Thyroid gland (tissue), 4 donors: ENCODE measurements at regions not wholly inside any gene's neighbourhood (a gene's known extent, or its start where the extent isn't known, plus 50 kb on each side); places are given as distances from the start of the nearest gene placed in this dataset.

Source experiments
- POLR2A ChIP-seq, 2 donors: fragments of 450-650 bp; IDR thresholded peaks; one replicate each; pipeline ENCODE4 v1.6.1; 2017; ENCODE audit warnings: antibody characterized with exemption in 2 of 2, mild to moderate bottlenecking in 2 of 2, moderate library complexity in 1 of 2
- TF ChIP-seq, protein P1 (sequence below), 6 experiments: fragments of 200-600 bp in 3 of 6; fragments of 450-650 bp in 3 of 6; sonication (generic) in 3 of 6; IDR thresholded peaks; one replicate each; pipeline ENCODE4 v1.5.1; 2016 to 2019; ENCODE audit warnings: antibody characterized with exemption in 6 of 6, mild to moderate bottlenecking in 2 of 6, inconsistent platforms in 1 of 6, moderate library complexity in 1 of 6

DNA sequence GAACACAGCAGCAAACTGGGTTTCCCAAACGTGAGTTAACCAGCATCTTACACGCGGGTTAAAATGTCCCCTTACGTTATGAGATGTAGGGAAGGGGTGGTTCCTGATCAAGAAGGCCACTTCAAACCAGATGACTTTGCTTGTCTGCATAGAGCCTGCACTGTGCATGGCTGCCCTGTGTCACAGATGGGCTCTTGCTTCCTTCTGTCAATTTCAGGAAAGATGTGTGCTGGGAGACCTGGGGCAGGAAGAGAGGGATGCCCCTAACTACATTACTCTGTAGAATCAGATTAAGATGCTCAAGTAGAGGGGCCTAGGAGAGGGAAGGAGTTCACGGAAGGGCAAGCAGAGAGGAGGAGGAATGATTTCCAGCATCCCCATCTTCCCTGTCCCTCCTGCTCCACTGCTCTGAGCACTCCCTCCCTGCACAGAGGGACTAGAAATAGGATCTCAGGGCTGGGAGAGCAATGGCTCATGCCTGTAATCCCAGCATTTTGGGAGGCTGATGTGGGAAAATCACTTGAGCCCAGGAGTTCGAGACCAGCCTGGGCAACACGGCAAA, 63.5 kb upstream of the ZMYND8 start:
- TF ChIP-seq, protein P1, sequence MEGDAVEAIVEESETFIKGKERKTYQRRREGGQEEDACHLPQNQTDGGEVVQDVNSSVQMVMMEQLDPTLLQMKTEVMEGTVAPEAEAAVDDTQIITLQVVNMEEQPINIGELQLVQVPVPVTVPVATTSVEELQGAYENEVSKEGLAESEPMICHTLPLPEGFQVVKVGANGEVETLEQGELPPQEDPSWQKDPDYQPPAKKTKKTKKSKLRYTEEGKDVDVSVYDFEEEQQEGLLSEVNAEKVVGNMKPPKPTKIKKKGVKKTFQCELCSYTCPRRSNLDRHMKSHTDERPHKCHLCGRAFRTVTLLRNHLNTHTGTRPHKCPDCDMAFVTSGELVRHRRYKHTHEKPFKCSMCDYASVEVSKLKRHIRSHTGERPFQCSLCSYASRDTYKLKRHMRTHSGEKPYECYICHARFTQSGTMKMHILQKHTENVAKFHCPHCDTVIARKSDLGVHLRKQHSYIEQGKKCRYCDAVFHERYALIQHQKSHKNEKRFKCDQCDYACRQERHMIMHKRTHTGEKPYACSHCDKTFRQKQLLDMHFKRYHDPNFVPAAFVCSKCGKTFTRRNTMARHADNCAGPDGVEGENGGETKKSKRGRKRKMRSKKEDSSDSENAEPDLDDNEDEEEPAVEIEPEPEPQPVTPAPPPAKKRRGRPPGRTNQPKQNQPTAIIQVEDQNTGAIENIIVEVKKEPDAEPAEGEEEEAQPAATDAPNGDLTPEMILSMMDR (IDR thresholded peaks at IDR 0.05) = no peak
- no peak for TF ChIP-seq POLR2A (IDR thresholded peaks at IDR 0.05)
